ENCODE measurements at regions not wholly inside any gene's neighbourhood (a gene's known extent, or its start where the extent isn't known, plus 50 kb on each side); places are given as distances from the start of the nearest gene placed in this dataset.

DNA sequence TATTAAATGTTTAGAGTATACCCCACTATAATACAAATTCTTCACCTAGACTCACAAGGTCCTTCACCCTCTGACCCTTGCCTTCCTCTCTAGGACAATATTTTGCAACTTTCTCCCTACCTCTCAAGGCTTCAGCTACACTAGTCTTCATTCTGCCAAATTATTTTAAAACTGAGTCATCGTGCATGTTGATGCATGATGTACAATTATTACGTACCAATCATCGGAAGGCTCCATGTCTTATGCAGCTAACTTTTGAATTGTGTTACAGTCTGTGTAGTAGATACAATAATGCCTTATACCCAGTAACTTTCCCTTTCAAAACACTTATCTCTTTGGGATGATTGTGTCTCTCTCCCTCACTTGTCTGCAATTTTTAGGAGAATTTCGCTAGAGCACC is 98.5 kb upstream of the ROBO2 start:
- TF ChIP-seq, protein P1, sequence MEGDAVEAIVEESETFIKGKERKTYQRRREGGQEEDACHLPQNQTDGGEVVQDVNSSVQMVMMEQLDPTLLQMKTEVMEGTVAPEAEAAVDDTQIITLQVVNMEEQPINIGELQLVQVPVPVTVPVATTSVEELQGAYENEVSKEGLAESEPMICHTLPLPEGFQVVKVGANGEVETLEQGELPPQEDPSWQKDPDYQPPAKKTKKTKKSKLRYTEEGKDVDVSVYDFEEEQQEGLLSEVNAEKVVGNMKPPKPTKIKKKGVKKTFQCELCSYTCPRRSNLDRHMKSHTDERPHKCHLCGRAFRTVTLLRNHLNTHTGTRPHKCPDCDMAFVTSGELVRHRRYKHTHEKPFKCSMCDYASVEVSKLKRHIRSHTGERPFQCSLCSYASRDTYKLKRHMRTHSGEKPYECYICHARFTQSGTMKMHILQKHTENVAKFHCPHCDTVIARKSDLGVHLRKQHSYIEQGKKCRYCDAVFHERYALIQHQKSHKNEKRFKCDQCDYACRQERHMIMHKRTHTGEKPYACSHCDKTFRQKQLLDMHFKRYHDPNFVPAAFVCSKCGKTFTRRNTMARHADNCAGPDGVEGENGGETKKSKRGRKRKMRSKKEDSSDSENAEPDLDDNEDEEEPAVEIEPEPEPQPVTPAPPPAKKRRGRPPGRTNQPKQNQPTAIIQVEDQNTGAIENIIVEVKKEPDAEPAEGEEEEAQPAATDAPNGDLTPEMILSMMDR (IDR thresholded peaks at IDR 0.05; ENCODE audit: insufficient read depth, low read length, missing control alignments): no peak
- DNase-seq (ENCODE audit: low read depth, low spot score): no peak
- ChIA-PET POLR2A (no interaction called here), CTCF (no interaction called here)
- no peak overlapping the region for H3K4me3 ChIP-seq (ENCODE audit: low read depth, low read length)

DNA sequence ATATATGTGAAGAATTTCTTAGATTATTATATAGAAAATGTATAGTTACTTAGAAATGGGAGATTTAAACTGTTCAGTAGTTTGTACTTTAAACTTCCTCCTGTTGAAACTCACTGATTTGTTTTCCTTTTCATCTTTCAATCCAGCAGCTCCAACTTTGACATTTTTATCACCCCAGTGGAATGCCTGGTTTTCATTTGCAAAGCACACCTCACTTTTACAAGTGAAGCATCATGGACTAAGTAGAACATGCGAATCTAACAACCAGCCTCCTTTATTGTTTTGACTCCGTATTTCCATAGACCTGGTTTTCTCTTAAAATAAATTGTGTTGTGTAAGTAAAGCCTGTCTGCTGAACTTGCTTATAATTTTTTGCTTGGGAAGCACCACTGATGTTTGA is 97.8 kb upstream of the ROBO2 start:
- CTCF ChIA-PET: no interaction called here
- POLR2A ChIA-PET: no interaction called here
- H3K4me3 ChIP-seq (ENCODE audit: low read depth, low read length): no peak overlapping the region
- TF ChIP-seq, protein P1 (IDR thresholded peaks at IDR 0.05; ENCODE audit: insufficient read depth, low read length, missing control alignments): no peak
- DNase-seq (ENCODE audit: low read depth, low spot score): no peak

DNA sequence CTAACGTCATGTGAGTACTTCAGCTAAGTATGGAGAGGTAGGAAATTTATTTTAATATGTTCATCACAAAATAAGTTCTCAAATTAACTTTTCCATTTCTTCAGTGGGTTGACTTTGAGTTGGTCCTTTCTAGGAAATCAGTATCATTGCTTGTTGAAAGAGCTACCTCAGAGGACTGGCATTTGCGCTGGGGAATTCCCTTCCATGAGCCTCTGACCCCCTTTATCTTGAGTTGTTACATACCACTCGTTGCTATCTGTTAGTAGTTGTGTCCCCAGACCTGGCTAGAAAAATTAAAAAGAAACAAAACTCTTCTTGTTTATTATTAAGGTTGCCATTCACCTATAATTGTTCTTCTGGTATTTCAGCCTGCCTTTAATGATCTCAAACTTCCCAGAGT is 96.8 kb upstream of the ROBO2 start:
- ChIA-PET POLR2A (no interaction called here), CTCF (no interaction called here)
- TF ChIP-seq, protein P1 (IDR thresholded peaks at IDR 0.05; ENCODE audit: insufficient read depth, low read length, missing control alignments): no peak
- no peak overlapping the region for H3K4me3 ChIP-seq (ENCODE audit: low read depth, low read length)
- DNase-seq (ENCODE audit: low read depth, low spot score): no peak

DNA sequence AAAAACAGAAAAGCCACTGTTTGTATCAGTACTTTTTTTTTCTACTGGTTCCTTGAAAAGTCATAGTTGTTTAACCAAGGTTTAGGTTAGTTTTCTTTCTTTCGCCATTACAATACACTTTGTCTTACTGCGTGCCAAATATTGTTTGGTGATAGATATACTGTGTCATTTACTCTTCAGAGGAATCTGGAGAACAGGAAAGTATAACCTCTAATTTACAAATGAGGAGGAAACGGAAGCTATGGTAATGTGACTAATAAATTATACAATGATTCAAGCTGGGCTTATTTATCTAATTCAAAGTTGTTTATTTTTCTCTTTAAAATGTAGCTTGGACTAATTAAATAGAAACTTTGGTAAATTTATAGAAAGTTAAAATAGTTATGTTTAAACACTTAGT is 96.2 kb upstream of the ROBO2 start:
- DNase-seq (ENCODE audit: low read depth, low spot score): no peak
- no peak overlapping the region for H3K4me3 ChIP-seq (ENCODE audit: low read depth, low read length)
- TF ChIP-seq, protein P1 (IDR thresholded peaks at IDR 0.05; ENCODE audit: insufficient read depth, low read length, missing control alignments): no peak
- ChIA-PET CTCF (no interaction called here), POLR2A (no interaction called here)

DNA sequence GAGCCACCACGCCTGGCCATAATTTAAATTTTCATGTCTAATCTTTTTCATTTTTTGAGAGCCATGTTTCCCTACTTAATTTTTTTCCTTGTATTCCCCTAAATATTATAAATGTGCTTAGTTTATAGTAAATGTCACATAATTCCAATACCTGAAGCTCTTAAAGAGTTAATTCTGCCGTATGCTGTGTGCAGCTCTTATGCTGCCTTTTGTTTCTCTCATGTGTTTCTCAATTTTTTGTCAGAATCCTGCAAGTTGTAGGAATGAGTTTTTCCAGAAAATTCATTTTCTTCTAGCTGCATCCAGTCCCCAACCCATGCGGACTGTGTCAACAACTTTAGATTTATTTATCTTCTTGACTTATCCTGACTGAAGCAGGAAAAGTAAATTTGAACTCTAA is 90.9 kb upstream of the ROBO2 start:
- H3K4me3 ChIP-seq (ENCODE audit: low read depth, low read length): no peak overlapping the region
- no peak for DNase-seq (ENCODE audit: low read depth, low spot score)
- ChIA-PET POLR2A (no interaction called here), CTCF (no interaction called here)
- TF ChIP-seq, protein P1 (IDR thresholded peaks at IDR 0.05; ENCODE audit: insufficient read depth, low read length, missing control alignments): no peak

DNA sequence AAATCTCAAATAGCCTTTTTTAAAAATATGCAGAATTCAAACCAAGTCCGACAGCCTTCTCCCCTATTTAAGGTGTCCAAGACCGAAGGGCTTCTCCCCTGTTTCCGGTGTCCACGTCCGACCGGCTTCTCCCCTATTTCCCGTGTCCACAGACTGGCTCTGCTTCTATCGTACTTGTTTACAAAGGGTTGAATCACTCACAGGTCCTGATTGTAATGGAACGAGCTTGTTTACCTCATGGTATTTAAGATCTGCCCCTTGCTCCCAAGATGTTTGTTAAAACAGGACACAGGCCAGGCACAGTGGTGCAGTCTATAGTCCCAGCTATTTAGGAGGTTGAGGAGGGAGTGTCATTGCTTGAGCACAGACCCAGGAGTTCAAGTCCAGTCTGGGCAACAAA is 90.4 kb upstream of the ROBO2 start:
- POLR2A ChIA-PET: no interaction called here
- TF ChIP-seq, protein P1 (IDR thresholded peaks at IDR 0.05; ENCODE audit: insufficient read depth, low read length, missing control alignments): no peak
- no peak overlapping the region for H3K4me3 ChIP-seq (ENCODE audit: low read depth, low read length)
- no peak for DNase-seq (ENCODE audit: low read depth, low spot score)
- CTCF ChIA-PET: no interaction called here

Measured in AG04449 (cell line).